Mesenteric fat pad (tissue), 1 donor: ENCODE measurements at regions not wholly inside any gene's neighbourhood (a gene's known extent, or its start where the extent isn't known, plus 50 kb on each side); places are given as distances from the start of the nearest gene placed in this dataset.

Experiments used
- DNase-seq: peaks from one replicate; pipeline ENCODE4 v3.0.0-alpha.2; 2020; ENCODE audit warnings: low spot score
- donor health status: DM: yes; HTN: yes; CAD: no.

- DNase-seq, result no peak
These were observed 110.8 kb upstream of the NSMCE3 start for GRCh38 chr15:29380466-29380865.

DNA sequence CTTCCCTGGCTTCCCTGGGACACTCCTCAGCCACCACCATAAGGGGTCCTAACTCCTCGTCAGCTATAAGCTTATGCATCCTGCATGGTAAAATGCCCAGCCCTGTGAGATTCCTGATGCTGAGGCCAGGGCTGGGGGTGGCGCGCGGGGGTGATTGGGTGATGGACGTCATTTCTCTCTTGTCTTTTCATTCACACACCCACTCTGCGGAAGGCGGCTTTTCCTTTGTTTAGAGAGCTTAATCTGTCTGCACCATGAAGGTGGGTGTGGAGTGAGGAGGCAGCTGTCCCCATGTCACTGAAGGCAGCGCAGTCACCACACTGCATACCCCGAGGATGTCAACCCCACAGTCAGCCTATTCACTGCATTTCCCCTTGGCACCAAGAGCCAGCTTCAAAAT, 110.0 kb upstream of the NSMCE3 start:
- no peak for DNase-seq

DNA sequence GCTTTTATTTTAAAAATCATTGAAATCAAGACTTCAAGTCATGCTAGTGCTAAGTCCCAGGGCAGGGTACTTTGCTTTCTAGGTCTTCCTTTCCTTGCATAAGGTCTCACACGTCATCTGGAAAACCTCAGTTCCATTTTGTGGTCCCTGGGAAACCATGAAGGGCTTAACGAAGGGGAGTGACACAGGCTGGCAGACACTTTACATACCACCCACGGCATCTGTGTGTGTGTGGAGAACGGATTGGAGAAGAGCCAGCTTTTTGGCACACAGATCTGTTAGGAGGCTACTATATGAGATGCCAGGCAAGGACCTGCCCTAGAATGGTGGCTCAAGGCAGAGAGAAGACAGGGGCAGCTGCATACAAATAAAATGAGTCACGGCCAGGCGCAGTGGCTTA, 107.5 kb upstream of the NSMCE3 start:
- no peak for DNase-seq

DNA sequence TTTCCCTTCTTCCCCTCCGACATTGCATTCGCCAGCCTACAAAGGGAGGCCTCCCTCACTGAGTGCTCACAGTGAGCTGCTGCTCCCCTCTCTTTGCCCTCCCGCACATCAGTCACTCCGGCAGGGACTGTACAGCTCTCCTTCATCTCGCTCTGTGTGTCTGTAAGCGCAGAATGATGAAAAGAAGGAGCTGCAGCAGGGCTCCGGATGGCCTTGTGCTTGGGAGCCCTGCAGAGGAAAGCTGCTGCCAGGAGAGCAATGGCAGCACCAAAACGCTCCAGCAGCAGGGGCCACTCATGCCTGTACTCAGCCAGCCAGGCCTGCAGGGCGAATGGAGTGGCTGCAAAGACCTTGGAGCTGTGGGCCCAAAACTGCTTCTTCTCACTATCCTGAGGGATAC, 107.0 kb upstream of the NSMCE3 start:
- DNase-seq, result no peak

GRCh38 chr15:29369261-29369660, 99.6 kb upstream of the NSMCE3 start:
- no peak for DNase-seq

- DNase-seq, result no peak
These were observed 94.9 kb upstream of the NSMCE3 start for GRCh38 chr15:29364426-29365078.

DNA sequence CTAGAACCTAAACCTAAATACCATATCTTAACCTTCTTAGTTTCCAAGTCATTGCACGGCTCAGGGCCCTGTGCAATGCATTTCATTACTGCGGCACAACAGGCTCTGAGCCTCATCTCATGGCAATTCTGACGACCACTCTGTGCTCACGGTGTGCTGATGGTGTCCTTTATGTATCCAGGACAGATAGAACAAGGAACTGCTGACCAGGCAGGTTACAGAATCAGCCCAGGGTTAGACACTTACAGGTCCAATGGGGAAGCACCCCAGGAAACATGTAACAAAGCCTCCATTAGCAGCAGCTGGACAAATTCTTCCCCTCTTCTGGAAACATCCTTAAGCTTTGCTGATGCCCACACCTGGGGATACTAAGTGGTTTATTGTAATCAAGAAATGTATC, 91.9 kb upstream of the NSMCE3 start:
- DNase-seq, result no peak

DNA sequence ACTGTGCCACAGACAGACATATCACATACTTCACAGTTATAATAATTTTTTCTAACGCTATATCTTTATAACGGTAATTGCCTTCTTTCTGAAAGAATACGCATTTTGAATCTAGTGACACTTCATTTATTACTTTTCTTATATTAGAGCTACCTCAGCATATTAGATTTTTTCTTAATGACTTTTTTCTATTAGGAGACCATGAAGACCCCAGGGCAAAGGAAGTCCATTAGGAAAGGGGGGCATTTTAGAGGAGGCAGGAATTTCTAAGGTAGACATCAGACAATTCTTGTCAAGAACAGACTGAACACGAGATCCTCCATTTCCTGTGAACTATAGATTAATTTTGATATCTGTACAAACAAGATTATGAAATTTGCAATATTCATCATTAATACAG, 90.5 kb upstream of the NSMCE3 start:
- DNase-seq, result no peak

- no peak for DNase-seq
These were observed 87.2 kb upstream of the NSMCE3 start for GRCh38 chr15:29356786-29357185.

- DNase-seq, result no peak
These were observed 85.9 kb upstream of the NSMCE3 start for GRCh38 chr15:29355477-29355876.

GRCh38 chr15:29352402-29352801, 82.8 kb upstream of the NSMCE3 start:
- DNase-seq, result no peak

DNA sequence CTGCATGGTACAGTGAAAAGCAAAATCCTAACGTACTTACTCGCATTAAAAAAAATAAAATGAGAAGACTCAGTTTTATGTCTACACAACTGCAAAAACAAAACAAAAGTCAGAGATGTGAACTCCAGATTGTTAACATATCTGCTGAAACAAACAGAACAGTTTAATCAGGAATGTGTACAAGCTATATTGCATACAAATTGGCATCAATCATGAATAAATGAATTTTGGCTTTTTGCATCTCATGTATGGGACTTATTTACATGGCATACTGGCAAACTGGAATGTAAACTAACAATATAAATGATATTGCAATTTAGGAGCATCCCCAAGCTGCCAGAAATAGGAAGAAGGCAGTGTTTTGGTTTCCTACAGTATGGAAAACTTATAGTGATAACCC, 79.6 kb upstream of the NSMCE3 start:
- no peak for DNase-seq

- no peak for DNase-seq
These were observed 78.8 kb upstream of the NSMCE3 start for GRCh38 chr15:29348336-29348914.

DNA sequence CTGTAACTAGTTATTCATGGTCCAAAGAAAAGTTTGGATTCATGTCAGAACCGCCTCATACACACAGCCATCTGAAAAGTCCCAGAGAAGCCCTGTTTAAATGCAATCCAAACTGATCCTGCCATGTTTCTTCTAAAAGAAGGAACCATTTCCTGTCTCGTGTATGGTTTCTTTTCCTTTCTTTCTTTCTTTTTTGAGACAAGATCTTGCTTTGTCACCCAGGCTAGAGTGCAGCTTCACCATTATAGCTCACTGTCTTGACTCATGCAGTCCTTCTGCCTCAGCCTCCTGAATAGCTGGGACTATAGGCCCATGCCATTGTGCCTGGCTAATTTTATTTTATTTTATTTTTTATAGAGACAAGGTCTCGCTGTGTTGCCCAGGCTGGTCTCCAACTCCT, 77.4 kb upstream of the NSMCE3 start:
- no peak for DNase-seq

DNA sequence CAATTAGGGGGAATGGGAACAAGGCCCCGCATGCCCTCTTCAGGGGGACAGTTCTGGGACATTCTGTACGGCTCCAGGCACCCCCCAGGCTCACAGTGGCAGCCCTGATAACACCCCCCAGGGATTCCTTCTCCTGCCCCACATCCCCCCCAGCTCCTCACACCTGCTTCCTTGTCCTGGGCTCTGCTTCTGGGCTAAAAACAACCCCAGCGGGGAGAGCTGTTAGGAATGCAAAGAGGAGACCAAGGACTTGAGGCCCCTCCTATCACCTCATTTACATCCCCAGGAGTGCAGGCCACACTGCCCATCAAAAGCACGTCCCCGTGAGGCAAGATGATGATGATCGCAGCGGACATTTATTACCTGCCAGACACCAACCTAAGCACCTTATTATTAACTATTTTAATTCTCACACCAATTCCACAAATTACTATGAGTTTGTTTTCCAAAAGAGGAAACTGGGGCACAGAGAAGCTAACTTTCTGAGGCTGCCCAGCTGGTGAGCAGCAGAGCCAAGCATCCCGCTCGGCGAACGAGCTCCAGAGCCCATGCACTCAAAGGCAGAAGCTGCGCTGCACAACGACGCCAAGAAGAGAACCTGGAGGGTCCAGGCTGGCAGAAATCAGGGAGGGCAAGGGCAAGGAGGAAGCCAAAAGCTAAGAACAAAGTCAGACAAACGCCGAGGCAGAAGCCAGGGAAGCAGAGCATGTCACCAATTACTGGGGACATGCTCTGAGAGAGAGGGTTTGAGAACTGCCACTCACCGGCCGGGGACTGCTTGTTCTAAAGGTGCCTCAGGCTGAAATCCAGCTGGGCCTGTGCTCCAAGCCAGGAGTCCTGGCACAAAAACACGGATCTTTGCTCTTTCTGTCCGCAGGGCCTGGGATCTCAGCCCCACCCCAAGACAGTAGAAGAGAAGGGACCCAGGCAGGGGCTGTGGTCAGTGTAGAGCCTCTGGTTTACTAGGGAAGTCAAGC, 76.2 kb upstream of the NSMCE3 start:
- no peak for DNase-seq

GRCh38 chr15:29344474-29344873, 74.9 kb upstream of the NSMCE3 start:
- DNase-seq, result no peak

- no peak for DNase-seq
These were observed 73.6 kb upstream of the NSMCE3 start for GRCh38 chr15:29343229-29343628.

DNA sequence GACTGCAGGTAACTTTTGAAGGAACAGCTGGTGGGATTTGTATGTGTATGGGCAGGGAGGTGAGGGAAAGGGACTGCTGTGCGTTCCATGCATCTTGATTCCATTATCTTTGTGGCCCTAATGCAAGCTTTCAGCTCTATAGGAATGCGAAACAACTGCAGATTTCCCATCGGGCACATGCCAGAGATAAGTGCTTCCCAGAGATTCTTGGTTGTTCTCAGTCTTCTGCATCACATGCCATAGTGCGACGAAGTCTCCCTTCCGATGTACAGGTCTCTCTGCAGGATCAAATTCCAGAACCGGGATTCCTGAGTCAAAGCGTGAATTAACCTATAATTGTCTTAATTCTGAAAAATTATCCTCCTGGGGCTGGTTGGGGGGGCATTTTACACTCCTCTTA, 72.6 kb upstream of the NSMCE3 start:
- DNase-seq, result no peak

GRCh38 chr15:29337156-29337959, 67.7 kb upstream of the NSMCE3 start:
- no peak for DNase-seq

- DNase-seq, result no peak
These were observed 64.9 kb upstream of the NSMCE3 start for GRCh38 chr15:29334544-29334943.

DNA sequence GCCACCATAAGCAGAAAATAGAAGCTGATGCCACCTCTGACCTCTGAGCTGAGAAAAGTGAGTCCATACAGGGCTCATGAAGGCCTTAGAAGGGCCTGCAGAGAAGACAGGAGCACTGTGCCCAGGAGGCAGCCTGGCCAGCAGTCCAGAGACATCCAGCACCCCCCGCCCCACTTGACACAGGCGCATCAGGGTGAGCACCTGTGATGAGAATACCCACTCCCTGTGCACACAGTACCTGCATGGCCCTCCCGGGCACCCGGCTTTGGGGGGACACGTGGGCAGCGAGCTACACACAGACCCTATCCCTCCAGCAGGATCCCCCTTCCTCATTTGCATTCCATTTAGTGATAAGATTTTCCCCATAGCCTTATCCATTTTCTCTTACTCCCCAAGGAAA, 63.6 kb upstream of the NSMCE3 start:
- no peak for DNase-seq

DNA sequence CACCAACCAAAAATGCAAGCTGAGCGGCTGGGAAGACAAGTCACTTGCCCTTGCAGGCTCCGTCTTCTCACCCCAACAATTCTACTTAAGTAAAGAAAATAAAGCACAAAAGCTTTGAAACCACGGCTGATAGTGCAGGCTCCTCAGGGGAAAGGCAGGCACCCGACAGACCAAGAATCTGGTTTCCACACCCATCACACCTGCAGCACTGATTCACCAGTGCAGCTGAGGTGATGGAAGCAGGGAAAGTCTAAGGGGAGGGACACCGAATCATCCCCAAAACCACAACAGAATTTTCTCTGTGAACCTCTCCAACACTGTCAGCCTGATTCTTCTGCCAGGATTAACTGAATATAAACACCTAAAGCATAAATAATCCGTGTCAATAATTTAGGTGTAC, 62.0 kb upstream of the NSMCE3 start:
- no peak for DNase-seq
